H1 (cell line): ENCODE measurements at regions not wholly inside any gene's neighbourhood (a gene's known extent, or its start where the extent isn't known, plus 50 kb on each side); places are given as distances from the start of the nearest gene placed in this dataset.

Experiments
- CBX8 ChIP-seq: fragments of 300-800, 300-1000 bp; sonication (generic); IDR thresholded peaks from 2 replicates; pipeline ENCODE4 v1.7.1; 2016; ENCODE audit warnings: low read depth, low read length, borderline replicate concordance
- GTF2F1 ChIP-seq: IDR thresholded peaks from 2 replicates; pipeline ENCODE4 v1.6.1; 2012; ENCODE audit warnings: low read depth, low read length, improper control_type of control experiment, borderline replicate concordance
- SP2 ChIP-seq: IDR thresholded peaks from 2 replicates; pipeline ENCODE4 v1.6.1; 2012; ENCODE audit warnings: mild to moderate bottlenecking, low read length, inconsistent platforms

- TF ChIP-seq GTF2F1 (no peak), SP2 (no peak), CBX8 (no peak)
These were observed 93.5 kb upstream of the CAMK1G start (continued) for GRCh38 chr1:209490013-209490412.
